Erythroblast (primary cell): ENCODE measurements at regions not wholly inside any gene's neighbourhood (a gene's known extent, or its start where the extent isn't known, plus 50 kb on each side); places are given as distances from the start of the nearest gene placed in this dataset.

Experiments used
- GATA1 ChIP-seq: IDR thresholded peaks from 2 replicates; pipeline ENCODE4 v1.6.1; 2011; ENCODE audit warnings: low read depth, mild to moderate bottlenecking, control low read depth, low read length, moderate library complexity
- POLR2A ChIP-seq: IDR thresholded peaks from 2 replicates; pipeline ENCODE4 v1.6.1; 2011; ENCODE audit warnings: mild to moderate bottlenecking, low read length

DNA sequence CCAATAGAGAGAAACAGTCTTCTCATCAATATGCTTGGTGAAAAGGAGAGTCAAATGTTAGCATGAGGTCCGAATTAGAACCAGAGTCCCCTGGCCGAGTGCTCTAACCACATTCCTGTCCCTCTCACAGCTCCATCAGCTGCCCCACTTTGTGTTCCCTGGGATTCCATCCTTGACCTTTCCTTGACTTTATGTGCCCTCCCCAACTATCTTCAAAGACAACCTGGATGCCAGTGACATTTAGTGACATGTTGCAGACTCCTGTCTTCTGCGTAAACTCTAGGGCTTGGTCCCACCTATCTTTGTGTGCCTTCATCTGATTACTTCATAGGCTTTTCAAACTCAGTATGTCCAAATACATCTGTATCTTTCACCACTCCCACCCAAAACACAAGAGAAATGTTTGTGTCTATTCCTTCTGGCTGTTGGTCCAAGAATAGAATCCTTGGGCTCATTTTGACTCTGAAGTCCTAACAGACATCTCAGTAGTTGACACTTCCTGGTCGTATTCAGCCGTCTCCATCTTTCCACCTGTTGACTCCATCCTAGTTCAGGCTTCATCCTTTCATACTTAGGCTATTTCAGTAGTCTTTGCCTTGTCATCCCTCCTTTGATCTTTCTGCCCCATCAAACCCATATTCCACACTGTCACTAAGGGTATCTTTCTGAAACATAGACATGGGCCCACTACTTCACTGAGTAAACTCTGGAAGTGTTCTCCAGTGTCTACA, 101.4 kb upstream of the CD180 start:
- TF ChIP-seq POLR2A (no peak), GATA1 (no peak)
